HG02678 (cell line): ENCODE measurements at regions not wholly inside any gene's neighbourhood (a gene's known extent, or its start where the extent isn't known, plus 50 kb on each side); places are given as distances from the start of the nearest gene placed in this dataset.
A peak's percentile ranks its signal among the peaks of the same experiment; 100 is the strongest.
"Not testable (repeated sequence)": the region's sequence is repeated elsewhere in the genome, so short reads cannot be mapped to it uniquely, and the experiment has no call there.

Source experiments
- ATAC-seq: cut with Tn5 transposase; IDR thresholded peaks from one replicate; pipeline ENCODE4 v1.9.1; 2021; ENCODE audit warnings: mild to moderate bottlenecking, moderate library complexity; ENCODE audit not compliant: unreplicated experiment

DNA sequence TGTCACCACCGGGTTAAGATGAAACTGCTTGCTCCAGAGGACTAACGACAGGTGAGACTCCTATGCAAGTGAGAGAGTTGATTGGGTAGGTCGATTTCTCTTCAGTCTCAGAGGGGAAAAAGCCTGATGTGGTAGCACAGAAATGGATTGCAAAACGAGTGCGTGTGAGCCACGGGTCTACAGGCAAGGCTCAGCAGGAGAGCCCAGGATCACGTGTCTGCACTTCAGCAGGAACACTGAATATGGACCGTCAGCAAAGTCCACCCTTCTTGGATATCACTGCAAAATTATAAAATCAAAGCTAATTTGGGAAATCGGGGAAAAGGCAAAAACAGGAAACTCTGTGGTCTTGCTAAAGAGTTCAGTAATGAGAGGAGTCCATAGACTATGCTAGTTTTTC is 107.7 kb upstream of the ZNF648 start:
- ATAC-seq = no peak

DNA sequence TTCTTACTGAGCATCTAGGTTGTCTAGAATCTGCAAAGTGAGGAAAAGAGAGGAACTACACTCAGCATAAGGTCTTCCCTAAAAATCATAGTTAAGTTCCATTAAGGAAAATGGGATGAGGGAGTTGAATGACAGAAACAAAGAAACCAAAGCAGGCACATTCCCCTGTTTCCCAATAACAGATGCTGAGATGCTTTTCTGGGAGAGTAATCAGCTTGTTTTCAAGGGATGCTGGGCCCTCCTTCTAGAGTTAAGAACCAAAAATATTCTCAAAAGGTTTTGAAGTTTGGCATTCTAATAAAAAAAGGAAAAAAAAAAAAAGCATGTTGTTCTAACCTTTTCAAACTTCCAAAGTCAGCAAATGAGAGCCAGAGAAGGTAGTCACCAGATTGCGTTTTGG is 105.2 kb upstream of the ZNF648 start:
- ATAC-seq = no peak

DNA sequence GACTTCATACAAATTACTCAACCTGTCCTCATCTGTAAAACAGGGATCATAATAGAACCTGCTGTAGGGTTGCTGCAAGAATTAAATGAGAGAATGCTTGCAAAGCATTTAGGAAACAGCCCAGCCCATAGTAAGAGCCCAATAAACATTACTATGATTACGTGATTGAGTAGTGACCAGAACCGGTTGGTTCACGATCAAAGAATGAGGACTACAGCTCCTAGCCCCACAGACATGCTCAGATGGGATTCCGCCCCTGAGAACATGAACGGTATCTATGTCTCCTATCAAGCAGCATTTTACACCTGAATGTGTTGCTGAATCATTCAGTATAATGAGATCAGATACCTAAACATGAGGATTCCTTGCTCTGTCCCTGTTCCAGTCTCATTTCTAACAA is 104.8 kb upstream of the ZNF648 start:
- ATAC-seq = no peak

DNA sequence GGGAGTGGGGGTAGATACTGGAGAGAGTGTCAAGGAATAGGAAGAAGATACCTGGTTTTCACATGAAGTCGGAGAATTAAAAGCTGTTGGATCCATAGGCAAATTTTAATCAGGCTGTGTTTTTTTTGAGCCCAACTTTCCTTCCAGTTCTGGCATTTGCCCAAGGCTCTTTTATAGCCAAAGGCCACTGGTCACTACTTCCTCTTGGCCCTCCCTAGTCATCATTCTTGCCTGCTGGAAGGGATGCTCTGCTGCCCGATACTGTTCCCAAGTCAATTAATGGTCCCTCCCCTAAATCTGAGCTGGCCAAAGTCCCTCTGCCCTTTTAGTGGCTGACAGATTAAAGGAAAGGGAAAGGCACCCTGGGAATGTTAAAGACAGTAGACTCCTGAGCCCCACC is 102.8 kb upstream of the ZNF648 start:
- no peak for ATAC-seq

DNA sequence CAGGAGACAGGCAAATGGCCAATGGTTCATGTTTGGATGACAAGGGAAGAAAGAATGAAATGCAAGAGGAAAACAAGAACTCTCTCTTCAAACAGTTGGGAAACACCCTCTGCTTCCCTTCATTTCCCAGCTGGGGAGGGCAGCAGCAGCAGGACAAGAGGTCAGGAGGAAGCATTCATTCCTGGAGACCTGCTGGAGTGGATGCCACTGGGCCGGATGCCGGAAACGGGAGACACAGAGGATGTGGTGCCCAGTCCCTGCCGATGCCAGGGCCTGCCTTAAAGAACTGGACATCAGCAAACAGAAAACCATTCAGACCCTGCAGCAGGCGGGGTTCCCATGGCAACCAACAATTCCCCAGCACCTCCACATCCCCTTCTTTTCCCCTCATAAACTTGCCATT is 102.3 kb upstream of the ZNF648 start:
- no peak for ATAC-seq

DNA sequence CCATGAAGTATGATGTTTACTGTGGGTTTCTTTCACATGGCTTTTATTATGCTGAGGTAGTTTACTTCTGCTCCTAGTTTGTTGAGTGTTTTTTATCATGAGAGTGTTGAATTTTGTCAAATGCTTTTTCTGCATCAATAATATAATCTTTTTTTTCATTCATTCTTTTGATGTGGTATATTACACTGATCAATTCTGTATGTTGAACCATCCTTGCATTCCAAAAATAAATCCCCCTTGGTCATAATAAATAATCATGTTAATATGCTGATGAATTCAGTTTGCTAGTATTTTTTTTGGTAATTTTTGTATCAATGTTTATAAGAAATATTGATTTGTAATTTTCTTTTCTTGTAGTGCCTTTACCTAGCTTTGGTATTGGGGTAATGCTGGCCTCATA is 97.9 kb upstream of the ZNF648 start:
- ATAC-seq = no peak

DNA sequence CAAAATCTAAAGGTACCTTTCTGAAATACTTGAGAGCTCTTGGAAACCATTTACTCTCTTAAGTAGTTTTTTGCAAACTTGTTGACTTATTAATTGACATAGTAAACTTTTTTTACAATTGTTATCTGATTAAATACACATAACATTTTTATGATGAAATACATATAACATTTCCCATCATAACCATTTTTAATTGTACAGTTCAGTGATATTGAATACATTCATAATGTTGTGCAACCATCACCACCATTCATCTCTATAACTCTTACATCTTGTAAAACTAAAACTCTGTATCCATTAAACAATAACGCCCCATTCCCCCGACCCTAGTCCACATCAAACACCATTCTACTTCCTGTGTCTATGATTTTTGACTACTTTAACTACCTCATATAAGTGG is 95.7 kb upstream of the ZNF648 start:
- ATAC-seq = no peak

DNA sequence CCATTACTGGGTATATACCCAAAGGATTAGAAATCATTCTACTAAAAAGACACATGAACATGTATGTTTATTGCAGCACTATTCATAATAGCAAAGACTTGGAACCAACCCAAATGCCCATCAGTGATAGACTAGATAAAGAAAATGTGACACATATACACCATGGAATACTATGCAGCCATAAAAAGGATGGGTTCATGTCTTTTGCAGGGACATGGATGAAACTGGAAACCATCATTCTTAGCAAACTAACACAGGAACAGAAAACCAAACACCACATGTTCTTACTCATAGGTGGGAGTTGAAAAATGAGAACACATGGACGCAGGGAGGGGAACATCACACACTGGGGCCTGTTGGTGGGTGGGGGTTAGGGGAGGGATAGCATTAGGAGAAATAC is 92.9 kb upstream of the ZNF648 start:
- not testable (repeated sequence) for ATAC-seq

DNA sequence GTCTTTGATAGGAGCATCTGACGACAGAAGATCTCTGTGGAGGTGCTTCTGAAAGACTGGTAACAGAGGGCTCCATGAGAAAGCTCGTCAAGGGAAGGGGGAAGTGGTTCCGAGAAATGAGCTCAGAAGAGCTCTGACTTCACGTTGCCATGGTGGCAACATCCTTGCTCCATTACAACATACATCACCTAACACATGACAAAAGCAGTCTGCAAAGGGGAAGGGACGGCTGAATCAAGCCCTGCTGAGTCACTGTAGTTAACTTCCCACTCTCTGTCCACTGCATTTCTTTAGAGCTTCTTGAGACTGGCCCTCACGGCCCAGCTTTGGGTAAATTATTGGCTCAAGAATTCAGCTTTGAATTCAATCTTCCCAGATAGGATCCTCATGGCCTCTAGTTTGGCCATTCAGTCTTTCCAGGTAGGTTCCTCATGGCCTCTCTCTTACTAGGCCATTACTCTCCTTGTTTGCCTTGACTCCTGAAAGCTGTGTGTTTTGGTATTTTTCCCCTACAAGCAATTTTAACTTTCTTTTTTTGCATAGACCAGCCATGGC is 88.0 kb upstream of the ZNF648 start:
- ATAC-seq = no peak

DNA sequence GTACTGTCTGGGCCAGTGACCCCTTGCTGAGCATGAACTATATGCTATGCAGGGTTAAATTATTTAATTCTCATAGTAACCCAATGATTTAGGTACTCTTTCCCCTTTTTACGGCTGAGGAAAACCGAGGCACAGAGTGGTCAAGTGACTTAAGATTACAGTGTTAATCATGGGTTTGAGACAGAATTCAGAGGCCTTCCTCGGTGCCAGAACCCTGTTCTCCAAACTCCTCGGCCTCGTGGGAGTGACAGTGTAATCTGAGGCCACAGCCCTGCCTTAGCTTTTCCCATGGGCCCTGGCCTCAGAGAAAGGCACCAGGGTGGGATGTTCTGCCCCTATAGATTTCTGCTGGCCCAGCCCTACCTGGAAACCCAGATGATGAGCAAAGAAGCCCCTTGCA is 86.4 kb upstream of the ZNF648 start:
- no peak for ATAC-seq

DNA sequence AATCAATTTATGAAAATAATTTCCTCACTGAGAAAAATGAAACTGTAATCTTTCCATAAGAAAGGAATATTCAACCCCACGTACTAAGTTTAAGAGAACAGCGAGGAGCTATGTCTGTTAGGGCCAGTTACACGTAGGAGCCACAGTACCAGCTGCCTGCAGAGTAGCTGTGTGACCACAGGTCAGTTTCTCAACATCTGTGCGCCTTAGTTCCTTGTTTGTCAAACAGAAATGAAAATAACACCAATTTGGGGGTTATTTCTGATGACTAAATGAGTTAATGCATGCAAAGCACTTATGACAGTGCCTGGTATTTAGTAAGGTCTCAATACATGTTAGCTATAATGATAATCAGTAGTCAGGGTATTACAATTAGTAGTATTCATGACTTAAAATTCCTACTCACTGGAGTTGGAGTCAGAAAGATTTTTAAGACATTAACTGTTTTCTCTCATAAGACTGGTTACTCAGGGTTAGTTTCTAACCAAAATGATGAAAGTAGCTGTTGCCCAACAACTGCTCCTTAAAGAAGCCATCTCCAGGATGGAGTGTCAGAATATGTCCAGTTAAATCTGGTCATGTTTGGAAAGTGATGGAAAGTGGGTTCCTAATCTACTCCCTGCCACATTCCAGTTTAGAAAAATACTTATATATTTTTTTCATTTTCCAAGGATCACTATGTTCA is 85.8 kb upstream of the ZNF648 start:
- ATAC-seq = peak; percentile 94

DNA sequence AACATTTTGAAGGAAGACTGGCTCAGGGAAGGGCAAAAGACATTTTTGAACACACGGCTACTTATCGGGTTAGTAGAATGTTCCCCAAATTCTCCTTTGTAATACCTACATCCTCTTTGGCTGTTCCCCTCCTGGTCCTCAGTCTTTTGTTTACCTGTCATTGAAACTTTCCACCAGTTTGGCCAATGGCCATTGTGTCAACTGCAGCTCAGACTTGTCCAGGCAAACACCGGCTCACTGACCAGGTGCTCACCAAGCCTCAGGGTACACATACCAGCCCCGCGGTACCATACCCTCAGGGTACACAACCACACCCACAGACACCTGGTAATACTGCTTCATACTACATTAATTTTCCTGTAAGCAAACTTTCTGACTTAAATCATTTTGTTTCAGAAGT is 84.8 kb upstream of the ZNF648 start:
- ATAC-seq = no peak

DNA sequence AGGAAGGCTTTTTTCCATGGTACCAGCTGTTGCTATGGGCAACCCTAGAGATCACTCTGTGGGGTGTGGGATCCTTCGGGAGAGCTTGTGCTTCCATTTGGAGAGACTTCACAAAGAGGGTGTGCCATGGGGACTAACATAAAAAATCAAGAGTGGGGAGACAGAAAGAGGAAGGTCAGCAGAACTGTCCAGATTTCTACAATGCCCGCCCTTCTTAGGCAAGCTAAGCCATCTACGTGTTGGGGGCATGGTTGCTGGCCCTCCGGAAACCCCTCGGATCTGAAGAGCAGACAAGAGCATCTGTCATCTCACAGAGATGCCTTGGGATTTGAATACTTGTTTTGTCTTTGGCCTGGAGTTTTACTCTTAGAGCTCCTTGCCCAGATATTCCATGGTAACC is 83.9 kb upstream of the ZNF648 start:
- ATAC-seq = no peak

DNA sequence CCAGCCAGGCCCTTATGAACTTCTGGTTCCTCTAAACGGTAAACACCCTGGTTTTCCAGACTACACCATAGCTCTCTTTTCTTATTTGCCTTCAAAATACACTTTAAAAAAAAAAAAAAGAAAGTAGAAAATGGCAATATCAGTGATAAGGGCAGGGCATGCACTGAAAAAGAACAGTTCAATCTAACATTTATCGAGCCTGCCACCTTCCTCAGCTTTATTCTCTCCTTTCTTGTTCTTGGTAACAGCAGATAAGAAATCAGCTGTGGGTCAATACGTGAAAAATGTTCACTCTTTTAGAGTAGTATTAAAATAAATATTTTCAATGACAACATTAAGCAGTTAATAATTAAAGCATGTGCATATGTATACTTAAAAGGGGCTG is 83.1 kb upstream of the ZNF648 start:
- ATAC-seq = no peak

DNA sequence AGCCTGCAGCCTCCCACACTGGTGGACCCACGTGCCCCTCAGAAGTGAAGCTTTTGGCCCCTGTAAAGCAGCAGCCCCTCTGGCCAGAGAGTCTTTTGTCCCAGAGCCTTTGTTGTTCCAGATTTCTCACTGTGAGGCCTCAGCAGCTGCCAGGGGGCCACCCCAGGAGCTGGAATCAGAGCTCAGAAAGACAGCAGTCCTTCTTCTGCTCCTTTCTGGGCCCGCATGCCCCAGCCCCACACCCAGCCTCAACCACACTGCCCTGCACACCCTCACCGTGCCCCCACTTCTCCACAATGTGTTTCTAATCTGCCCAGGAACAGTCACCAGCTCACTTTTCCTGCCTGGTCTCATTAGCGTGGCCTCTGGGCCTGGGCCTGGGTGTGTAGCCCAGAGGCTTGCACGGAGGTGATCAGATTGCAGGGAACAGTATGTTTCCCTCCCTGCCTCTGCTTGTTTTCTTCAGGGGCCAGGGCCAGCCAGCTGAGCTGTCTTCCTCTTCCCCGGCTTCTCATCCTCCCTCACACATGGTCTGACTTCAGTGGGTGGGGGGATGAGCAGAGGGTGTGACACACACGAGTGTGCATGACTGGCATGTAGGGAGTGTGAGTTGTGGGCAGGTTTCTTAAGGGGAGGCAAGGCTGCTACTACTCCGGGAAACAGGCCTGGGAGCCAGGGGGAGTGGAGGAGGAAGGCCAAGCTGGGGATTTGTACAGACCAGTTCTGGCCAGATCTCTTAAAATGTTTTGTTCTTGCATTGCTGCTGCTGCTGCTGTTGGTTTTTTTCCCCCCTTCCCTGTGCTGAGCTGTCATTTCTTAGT is 82.5 kb upstream of the ZNF648 start:
- no peak for ATAC-seq

DNA sequence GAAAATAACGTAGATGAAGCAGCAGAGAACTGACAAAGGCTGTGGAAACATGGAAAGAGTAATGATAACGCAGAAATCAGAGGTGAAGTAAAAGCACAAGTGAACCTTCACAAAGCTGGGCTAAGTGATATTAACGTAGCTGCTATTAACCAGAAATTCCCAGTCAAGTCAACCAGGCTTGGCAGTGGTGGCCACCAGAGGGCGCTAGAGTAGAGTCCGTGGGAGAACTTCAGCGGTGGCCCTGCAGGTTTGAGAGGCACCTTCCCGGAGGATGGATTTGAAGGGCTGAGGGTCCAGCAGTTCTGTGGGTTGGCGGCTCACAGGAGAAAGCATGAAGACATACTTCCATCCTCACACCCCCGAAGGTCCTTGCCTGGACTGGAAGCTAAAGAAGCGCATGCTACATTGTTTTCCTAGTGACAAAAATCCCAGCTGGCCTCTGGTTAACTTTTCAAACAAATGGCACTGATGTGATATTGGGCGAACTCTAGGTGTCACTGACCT is 81.7 kb upstream of the ZNF648 start:
- ATAC-seq = no peak

DNA sequence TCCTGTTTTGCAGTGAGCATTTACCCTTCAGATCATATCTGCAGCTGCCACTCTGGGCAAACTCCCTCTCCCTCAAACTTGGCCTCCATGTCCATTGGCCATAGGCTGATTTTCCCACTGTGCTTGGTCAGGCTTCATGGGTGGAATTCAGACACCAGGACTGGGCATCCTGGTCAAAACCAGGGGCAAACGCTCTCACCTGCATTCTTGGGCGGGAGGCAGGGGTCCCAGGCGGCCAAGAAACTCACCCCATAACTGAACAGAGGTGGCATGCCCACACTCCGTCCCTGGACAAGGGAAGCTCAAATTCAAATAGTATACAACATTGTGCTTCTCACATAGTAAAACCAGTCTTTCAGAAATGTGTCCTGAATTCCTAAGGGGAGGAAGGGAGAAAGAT is 81.1 kb upstream of the ZNF648 start:
- no peak for ATAC-seq

DNA sequence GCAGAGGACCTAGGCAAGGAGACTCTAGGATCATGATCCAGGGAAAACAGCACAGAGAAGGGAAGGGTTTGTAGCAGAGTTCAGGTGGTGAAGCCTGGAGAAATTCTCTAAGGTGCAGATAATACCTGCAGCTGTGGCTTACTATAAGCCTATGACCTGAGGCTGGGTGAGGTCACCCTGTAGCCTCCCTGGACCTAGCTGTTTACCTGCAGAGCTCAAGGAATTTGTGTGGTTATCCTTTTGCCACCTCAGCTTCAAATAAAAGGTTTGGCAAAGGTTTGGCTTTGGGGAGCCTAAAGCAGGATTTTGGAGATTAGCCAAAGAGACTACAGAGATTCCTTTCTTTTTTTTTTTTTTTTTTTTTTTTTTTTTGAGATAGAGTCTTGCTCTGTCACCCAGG is 79.5 kb upstream of the ZNF648 start:
- no peak for ATAC-seq

DNA sequence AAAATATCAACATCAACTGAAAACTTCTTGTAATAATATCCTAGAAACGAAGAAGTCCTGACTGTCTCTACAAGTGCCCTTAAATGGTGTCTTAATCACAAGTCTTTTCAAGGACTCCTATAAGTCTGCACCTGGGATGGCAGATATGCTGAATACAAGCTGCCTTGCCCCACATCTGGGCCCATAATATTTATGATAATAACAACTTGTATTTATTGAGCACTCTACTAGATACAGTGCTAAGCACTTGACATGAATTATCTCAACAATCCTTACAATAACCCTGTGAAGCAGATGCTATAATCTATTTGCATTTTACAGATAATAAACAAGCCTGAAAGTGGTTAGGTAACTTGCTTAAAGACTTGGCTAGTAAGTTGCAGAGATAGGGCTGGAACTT is 78.0 kb upstream of the ZNF648 start:
- no peak for ATAC-seq

DNA sequence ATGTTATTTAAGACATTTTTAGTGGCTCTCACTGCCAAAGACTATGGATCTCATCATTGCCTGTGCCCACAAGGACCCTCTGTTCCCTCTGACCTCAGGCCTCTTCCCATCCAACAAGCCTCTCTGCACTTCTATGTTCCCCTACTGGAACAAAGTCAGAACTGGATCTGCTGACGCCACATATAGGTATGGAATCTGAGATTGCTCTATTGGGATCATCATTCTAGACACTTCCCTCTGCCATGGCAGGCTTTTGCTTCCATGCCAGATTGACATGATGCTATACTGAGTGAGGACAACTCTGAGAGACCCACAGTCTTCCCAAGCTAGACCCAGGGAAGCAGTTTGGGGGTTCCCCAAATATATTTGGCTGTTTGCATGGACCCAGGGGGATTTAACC is 76.0 kb upstream of the ZNF648 start:
- ATAC-seq = no peak

DNA sequence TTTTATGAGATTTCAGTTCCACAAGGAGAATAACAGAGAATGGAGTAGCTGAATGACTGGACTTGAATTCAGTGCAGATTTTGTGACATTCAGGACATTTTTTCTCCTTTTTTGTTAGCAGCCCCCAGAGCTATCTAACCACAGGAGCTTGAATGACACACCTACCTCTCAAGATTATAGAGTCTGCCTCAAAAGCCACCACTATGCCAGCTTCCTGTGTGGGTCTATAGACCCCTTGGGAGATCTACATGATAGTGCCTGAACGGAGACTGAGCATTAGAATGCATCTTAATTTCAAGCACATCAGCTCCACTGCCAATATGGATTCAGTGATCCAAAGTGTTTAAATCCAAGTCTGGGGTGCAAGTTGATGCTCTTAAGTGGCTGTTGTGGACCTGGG is 74.4 kb upstream of the ZNF648 start:
- ATAC-seq = no peak

DNA sequence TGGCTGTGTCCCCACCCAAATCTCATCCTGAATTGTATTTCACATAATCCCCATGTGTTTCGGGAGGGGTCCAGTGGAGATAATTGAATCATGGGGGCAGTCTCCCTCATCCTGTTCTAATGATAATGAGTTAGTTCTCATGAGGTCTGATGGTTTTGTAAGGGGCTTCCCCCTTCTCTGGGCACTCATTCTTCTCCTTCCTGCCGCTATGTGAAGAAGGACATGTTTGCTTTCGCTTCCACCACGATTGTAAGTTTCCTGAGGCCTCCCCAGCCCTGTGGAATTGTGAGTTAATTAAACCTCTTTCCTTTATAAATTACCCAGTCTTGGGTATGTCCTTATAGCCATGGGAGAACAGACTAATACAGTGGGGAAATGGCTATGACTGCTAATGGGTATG is 72.7 kb upstream of the ZNF648 start:
- no peak for ATAC-seq
